DOHH2 (cell line): ENCODE measurements at regions not wholly inside any gene's neighbourhood (a gene's known extent, or its start where the extent isn't known, plus 50 kb on each side); places are given as distances from the start of the nearest gene placed in this dataset.

Experiments
- CTCF ChIP-seq: fragments of 200-600 bp; sonication (generic); IDR thresholded peaks from one replicate; pipeline ENCODE4 v1.5.1; 2014; ENCODE audit warnings: antibody characterized with exemption, mild to moderate bottlenecking, low read depth, low read length; ENCODE audit not compliant: poor library complexity, severe bottlenecking
- EZH2phosphoT487 ChIP-seq: fragments of 200-600 bp; sonication (generic); IDR thresholded peaks from 2 replicates; pipeline ENCODE4 v1.6.1; 2017; ENCODE audit warnings: borderline replicate concordance, mild to moderate bottlenecking, antibody characterized with exemption, low read length, moderate library complexity, mixed read lengths

GRCh38 chr14:57051633-57052032, 217.1 kb downstream of the EXOC5 start:
- TF ChIP-seq CTCF (no peak), EZH2phosphoT487 (no peak)
